B cell (primary cell): ENCODE measurements at regions not wholly inside any gene's neighbourhood (a gene's known extent, or its start where the extent isn't known, plus 50 kb on each side); places are given as distances from the start of the nearest gene placed in this dataset.

Source experiments
- ATAC-seq: fragments of 200-7000 bp; cut with Tn5 transposase; one replicate; pipeline ENCODE4 v1.10.0; 2021; ENCODE audit warnings: low read depth, mild to moderate bottlenecking, moderate number of reproducible peaks, moderate library complexity
- CTCF ChIA-PET: fragments of 350-600 bp; sonication (Branson Sonifier 250); formaldehyde crosslinking; loops from one replicate; lab custom pipeline; 2021; ENCODE audit warnings: antibody characterized with exemption, inconsistent platforms; lab: Charles Lee
- POLR2A ChIA-PET: fragments of 350-600 bp; sonication (Branson Sonifier 250); formaldehyde crosslinking; loops from one replicate; lab custom pipeline; 2021; ENCODE audit warnings: antibody characterized with exemption; lab: Charles Lee
- DNase-seq: peaks from one replicate; pipeline ENCODE4 v3.0.0; 2013
- H2AFZ ChIP-seq: 2 replicates; pipeline ENCODE4 v1.6.1; 2012; ENCODE audit warnings: mild to moderate bottlenecking, low read depth, low read length; ENCODE audit not compliant: insufficient read depth, poor library complexity, severe bottlenecking
- H3K27ac ChIP-seq, 2 donors: 1 replicate in 1 of 2; 2 replicates in 1 of 2; pipeline ENCODE4 v1.5.1; 2012 to 2013; ENCODE audit warnings: low read length in 2 of 2, mild to moderate bottlenecking in 2 of 2, moderate library complexity in 1 of 2
- H3K27me3 ChIP-seq, 4 experiments: fragments of 200-600 bp in 1 of 4; sonication (generic) in 1 of 4; replicated peaks in 1 of 4; 1 replicate in 2 of 4; 2 replicates in 2 of 4; pipeline versions ENCODE4 v1.6.1 to v1.7.0; 2013 to 2016; ENCODE audit warnings: low read length in 3 of 4, mild to moderate bottlenecking in 2 of 4, mixed read lengths in 1 of 4, moderate library complexity in 1 of 4; ENCODE audit not compliant: insufficient read depth in 4 of 4, control insufficient read depth in 3 of 4; ENCODE audit errors: control extremely low read depth in 1 of 4
- H3K36me3 ChIP-seq, 2 experiments: replicated peaks in 1 of 2; 1 replicate in 1 of 2; 2 replicates in 1 of 2; pipeline versions ENCODE4 v1.6.1 to v1.7.1; 2013; ENCODE audit warnings: low read length in 1 of 2; ENCODE audit not compliant: insufficient read depth in 2 of 2, control insufficient read depth in 1 of 2; ENCODE audit errors: control extremely low read depth in 1 of 2, extremely low read depth in 1 of 2
- H3K4me1 ChIP-seq, 2 donors: fragments of 200-600 bp in 1 of 2; sonication (generic) in 1 of 2; 1 replicate in 1 of 2; 2 replicates in 1 of 2; pipeline versions ENCODE4 v1.5.1 to v1.6.1; 2013 to 2017; ENCODE audit warnings: low read length in 2 of 2; ENCODE audit not compliant: control insufficient read depth in 2 of 2, insufficient read depth in 2 of 2
- H3K4me2 ChIP-seq: replicated peaks from 2 replicates; pipeline ENCODE3; 2012; ENCODE audit warnings: mild to moderate bottlenecking, low read depth, low read length; ENCODE audit not compliant: poor library complexity, severe bottlenecking
- H3K4me3 ChIP-seq, 5 experiments: fragments of 200-600 bp in 1 of 5; sonication (generic) in 1 of 5; 1 replicate in 3 of 5; 2 replicates in 2 of 5; pipeline versions ENCODE4 v1.5.1 to v1.7.0; 2011 to 2016; ENCODE audit warnings: low read length in 4 of 5, mild to moderate bottlenecking in 4 of 5, low read depth in 2 of 5, control low read depth in 1 of 5, moderate library complexity in 1 of 5; ENCODE audit not compliant: insufficient read depth in 1 of 5; ENCODE audit errors: control extremely low read depth in 1 of 5, extremely low read depth in 1 of 5
- H3K79me2 ChIP-seq: fragments of 200-600 bp; sonication (generic); one replicate; pipeline ENCODE4 v1.6.0; 2016; ENCODE audit warnings: low read length; ENCODE audit not compliant: control insufficient read depth, insufficient read depth
- H3K9ac ChIP-seq: fragments of 200-600 bp; sonication (generic); 2 replicates; pipeline ENCODE4 v1.6.1; 2017; ENCODE audit warnings: mild to moderate bottlenecking, low read length, moderate library complexity
- H3K9me3 ChIP-seq, 3 donors: one replicate each; pipeline versions ENCODE4 v1.6.1 to v1.7.1; 2013; ENCODE audit warnings: low read length in 2 of 3; ENCODE audit not compliant: control insufficient read depth in 2 of 3, insufficient read depth in 1 of 3; ENCODE audit errors: control extremely low read depth in 1 of 3
- H4K20me1 ChIP-seq: 2 replicates; pipeline ENCODE4 v1.6.0; 2012; ENCODE audit warnings: mild to moderate bottlenecking, low read length; ENCODE audit not compliant: insufficient read depth, control insufficient read depth, poor library complexity, severe bottlenecking
- H3K27ac Mint-ChIP-seq: one replicate; pipeline ENCODE4 v1.8.0; 2021; ENCODE audit warnings: mixed read lengths
- H3K27me3 Mint-ChIP-seq: one replicate; pipeline ENCODE4 v1.8.0; 2021; ENCODE audit warnings: mixed read lengths
- H3K4me1 Mint-ChIP-seq: one replicate; pipeline ENCODE4 v1.8.0; 2021; ENCODE audit warnings: mixed read lengths
- H3K4me3 Mint-ChIP-seq: one replicate; pipeline ENCODE4 v1.8.0; 2021; ENCODE audit warnings: mixed read lengths
- H3K9me3 Mint-ChIP-seq: one replicate; pipeline ENCODE4 v1.8.0; 2022; ENCODE audit warnings: mixed read lengths; ENCODE audit not compliant: insufficient read depth
- EZH2 ChIP-seq: IDR thresholded peaks from 2 replicates; pipeline ENCODE4 v1.6.1; 2012; ENCODE audit warnings: borderline replicate concordance, low read depth, mild to moderate bottlenecking, moderate library complexity, low read length; ENCODE audit not compliant: insufficient read depth, poor library complexity, severe bottlenecking
- WGBS: methylation state at CpG from one replicate; pipeline ENCODE4 v1.1.5; 2013; ENCODE audit warnings: missing lambda C conversion rate; ENCODE audit not compliant: insufficient coverage; 5-methylcytosine and 5-hydroxymethylcytosine counted together
- intact Hi-C: fragments of 100-400 bp; cut with micrococcal nuclease; formaldehyde crosslinking; loops from one replicate; pipeline ENCODE4 v1.10.0; 2022
- TF ChIP-seq, protein P1 (sequence below): fragments of 200-600 bp; IDR thresholded peaks from one replicate; pipeline ENCODE4 v1.8.0; 2022; ENCODE audit warnings: antibody characterized with exemption, mild to moderate bottlenecking

DNA sequence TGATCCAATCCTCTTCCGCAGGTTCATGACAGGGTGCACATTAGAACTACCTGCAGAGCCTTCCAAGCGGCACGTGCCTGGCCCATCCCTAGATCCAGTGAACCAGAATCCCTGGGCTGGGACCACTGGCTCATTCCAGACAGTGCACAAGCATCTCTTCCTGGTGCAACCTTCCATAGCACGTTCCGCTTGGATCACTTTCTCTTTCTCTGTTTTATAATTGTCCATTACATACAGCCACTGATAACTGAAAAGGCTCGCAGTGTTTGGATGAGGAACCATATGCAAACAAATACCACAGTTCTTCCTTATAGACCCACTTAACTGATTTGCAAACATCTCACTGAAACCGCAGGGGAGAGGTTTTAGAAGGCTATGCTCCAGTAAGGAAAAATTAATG is 59.6 kb upstream of the DDR1 start:
- intact Hi-C loops: no loop called here
- CTCF ChIA-PET: interaction anchor here (0.7 to 14.3 kb wide), 4 partner anchors 90 to 264 kb away, joined by 4 to 237 read pairs (median 68); partner anchors contain the start of gene VARS2
- H3K79me2 ChIP-seq: no peaks in the 10 kb centered on the region
- ATAC-seq: no peak
- DNase-seq: no peak
- POLR2A ChIA-PET: no interaction called here
- H3K36me3 ChIP-seq: no peaks in the 10 kb centered on the region
- Mint-ChIP-seq H3K4me3 (no peak overlapping the region), H3K9me3 (no peaks in the 10 kb centered on the region), H3K27me3 (peaks cover 2% of the 10 kb centered on the region), H3K4me1 (peaks cover 14% of the 10 kb centered on the region), H3K27ac (no peak overlapping the region)
- H3K27me3 ChIP-seq: no peaks in the 10 kb centered on the region
- TF ChIP-seq EZH2: no peak
- TF ChIP-seq, protein P1, sequence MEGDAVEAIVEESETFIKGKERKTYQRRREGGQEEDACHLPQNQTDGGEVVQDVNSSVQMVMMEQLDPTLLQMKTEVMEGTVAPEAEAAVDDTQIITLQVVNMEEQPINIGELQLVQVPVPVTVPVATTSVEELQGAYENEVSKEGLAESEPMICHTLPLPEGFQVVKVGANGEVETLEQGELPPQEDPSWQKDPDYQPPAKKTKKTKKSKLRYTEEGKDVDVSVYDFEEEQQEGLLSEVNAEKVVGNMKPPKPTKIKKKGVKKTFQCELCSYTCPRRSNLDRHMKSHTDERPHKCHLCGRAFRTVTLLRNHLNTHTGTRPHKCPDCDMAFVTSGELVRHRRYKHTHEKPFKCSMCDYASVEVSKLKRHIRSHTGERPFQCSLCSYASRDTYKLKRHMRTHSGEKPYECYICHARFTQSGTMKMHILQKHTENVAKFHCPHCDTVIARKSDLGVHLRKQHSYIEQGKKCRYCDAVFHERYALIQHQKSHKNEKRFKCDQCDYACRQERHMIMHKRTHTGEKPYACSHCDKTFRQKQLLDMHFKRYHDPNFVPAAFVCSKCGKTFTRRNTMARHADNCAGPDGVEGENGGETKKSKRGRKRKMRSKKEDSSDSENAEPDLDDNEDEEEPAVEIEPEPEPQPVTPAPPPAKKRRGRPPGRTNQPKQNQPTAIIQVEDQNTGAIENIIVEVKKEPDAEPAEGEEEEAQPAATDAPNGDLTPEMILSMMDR: no peak
- no peak overlapping the region for H3K9ac ChIP-seq
- H3K4me1 ChIP-seq: peaks cover 0 to 11% of the 10 kb centered on the region in 2 donors
- no peaks in the 10 kb centered on the region for H4K20me1 ChIP-seq
- no peak overlapping the region for H3K4me3 ChIP-seq
- no peak overlapping the region for H2AFZ ChIP-seq
- H3K27ac ChIP-seq: no peak overlapping the region
- no peak overlapping the region for H3K4me2 ChIP-seq
- 89% methylated on average over 5 of the region's 7 CpGs for WGBS
- peaks cover 0 to 3% (median 0%) of the 10 kb centered on the region in 3 donors for H3K9me3 ChIP-seq

DNA sequence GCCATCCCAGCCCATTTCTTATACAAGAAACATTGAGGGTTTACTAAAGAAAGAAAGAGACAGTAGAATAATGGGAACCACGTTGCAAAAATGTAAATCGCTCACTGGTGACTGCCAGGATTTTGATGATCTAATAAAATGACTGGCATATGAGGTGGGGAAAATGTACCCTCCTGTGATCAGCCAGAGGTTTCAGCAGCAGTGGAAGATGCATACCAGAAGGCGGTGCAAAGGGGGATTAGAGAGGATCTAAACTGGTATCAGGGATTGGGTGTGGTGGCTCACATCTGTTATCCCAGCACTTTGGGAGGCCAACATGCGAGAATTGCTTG is 60.8 kb upstream of the DDR1 start:
- no peaks in the 10 kb centered on the region for H3K36me3 ChIP-seq
- ATAC-seq (no peak), DNase-seq (no peak)
- Mint-ChIP-seq H3K27ac (no peak overlapping the region), H3K4me3 (no peak overlapping the region), H3K27me3 (peaks cover 2% of the 10 kb centered on the region), H3K4me1 (peaks cover 11% of the 10 kb centered on the region), H3K9me3 (no peaks in the 10 kb centered on the region)
- no peak overlapping the region for H3K4me2 ChIP-seq
- no peaks in the 10 kb centered on the region for H4K20me1 ChIP-seq
- CTCF ChIA-PET: interaction anchor here (1.1 to 14.3 kb wide), 9 partner anchors 11 to 293 kb away, joined by 3 to 237 read pairs (median 6); partner anchors contain the start of gene VARS2
- no peaks in the 10 kb centered on the region for H3K79me2 ChIP-seq
- H3K9me3 ChIP-seq: peaks cover 0 to 3% (median 0%) of the 10 kb centered on the region in 3 donors
- H3K4me3 ChIP-seq: no peak overlapping the region
- intact Hi-C loops: loop anchor here (2.0 kb wide), 1 partner anchor 79 kb away; the partner anchor contains the start of gene IER3
- POLR2A ChIA-PET: interaction anchor here (0.6 kb wide), 1 partner anchor 609 kb away, joined by 3 read pairs; no protein-coding TSS in a partner anchor
- H3K27me3 ChIP-seq: no peaks in the 10 kb centered on the region
- no peak overlapping the region for H3K9ac ChIP-seq
- WGBS: 90% methylated on average over 4 of the region's 4 CpGs
- TF ChIP-seq EZH2: no peak
- TF ChIP-seq, protein P1: no peak
- peaks cover 0 to under 1% of the 10 kb centered on the region in 2 donors for H3K4me1 ChIP-seq
- H3K27ac ChIP-seq: no peak overlapping the region
- no peak overlapping the region for H2AFZ ChIP-seq
